A204.1 (cell line): ENCODE measurements at regions not wholly inside any gene's neighbourhood (a gene's known extent, or its start where the extent isn't known, plus 50 kb on each side); places are given as distances from the start of the nearest gene placed in this dataset.

Experiments used
- FAIRE-seq: peaks from 2 replicates; lab custom pipeline; 2012; peaks lifted over from hg19 to GRCh38; lab: Jason Lieb, UNC

DNA sequence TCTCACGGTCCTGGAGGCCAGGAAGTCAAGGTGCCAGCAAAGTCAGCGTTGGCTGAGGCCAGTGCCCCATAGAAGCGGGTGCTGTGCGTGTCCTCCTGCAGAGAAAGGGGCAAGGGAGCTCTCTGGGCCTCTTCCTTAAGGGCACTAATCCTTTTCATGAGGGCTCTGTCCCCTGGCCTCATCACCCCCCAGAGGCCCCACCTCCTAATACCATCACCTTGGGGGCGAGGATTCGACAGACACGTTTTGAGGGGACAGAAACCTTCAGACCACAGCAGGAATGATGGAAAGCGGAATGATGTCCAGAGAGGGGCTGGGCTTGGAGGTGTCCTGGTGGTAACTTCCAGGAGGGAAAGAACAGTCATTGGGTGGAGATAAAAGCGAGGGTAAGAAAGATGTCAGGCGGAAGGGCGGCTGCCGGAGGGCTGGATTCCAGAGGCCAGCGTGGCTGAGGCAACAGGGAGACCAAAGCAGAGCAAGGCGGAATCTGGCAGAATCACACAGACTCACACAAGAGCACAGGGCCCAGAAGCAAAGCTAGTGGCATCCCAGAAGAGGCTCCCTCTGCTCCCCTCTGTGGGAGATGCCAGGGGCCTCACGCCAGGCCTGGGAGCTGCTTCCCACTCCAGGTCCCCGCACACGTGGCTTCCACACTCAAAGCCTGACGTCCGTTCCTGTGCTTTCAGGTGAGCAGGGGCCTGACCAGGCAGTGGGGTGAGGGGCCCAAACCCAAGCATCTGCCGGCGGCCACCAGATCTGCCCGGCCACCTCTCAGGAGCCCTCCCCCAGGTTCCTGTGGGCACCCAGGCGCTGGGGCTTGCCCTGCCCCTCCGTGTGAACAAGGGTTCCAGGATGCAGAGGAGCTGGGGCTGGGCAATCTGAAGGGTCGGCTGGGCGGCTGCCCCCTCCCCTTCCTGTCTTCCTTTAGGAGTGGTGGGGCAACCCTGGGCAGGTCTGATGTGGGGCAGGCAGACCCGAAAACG lies 784.5 kb downstream of the BRD1 start:
- no peak for FAIRE-seq

DNA sequence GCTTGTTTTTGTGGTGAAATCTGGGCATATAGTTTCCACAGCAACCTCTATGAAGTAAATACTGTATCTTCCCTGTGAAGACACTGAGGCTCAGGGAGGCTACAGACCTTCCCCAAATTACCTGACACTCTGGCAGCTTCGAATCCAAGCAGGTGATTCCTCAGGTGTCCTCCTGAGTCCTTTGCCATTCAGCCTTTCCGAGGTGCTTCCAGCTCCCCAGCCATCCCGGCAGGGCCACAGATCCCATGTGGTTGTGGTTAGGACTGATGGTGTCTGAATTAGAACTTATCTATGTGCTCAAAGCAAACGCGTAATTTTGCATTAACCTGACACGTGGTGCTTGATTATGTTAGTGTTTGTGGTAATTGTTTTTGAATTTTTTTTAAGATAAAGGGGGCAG lies 785.6 kb downstream of the BRD1 start:
- no peak for FAIRE-seq

DNA sequence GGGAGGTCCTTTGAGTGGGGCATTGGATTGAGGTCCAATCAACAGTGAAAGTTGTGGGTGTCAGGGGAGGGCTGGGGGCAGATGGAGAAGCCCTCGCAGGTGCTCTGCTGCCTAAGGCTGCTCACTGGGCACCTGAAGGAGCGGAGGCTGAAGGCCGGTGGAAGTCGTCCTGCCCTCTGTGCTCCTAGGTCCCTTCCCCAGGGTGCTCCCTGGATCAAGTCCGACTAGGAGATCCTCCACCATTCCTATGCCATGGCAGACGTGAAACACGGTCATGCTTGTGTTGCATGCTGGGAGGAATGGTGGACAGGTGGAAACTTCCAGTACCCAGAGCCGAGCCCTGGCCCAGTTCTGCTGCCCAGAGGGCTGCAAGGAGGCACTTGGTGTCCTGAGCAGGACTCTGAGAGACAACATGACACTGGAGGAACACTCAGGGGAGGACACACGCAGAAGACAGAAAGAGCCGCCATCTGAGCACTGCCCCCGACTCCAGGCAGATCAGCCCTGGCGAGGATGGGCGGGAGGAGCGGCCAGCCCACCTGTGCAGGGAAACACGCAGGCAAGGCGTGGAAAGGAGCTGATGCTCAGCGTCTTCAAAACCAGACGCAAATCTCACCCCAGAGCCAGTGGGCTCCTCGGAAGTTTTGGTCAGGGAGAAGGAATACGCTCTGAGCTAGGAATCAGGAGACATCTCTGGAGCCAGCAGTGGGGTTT lies 786.8 kb downstream of the BRD1 start:
- no peak for FAIRE-seq

DNA sequence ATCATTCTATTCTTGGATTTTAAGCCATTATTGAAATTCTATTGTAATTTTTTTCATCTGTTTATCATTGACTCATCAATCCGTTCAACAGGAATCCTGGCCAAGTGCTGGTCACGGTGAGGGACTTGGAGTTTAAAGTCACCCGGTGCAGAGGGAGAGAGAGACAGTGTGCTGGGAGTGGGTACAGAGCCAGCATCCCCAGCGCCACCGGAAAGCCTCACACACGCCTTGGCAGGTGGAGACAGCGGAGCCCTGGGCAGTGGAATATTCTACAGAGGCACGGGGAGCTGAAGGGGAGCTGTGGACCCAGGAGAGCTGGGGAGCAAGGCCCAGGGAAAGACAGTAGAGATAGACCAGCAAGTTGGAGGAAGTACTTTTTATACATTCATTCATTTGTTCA lies 787.6 kb downstream of the BRD1 start:
- no peak for FAIRE-seq

DNA sequence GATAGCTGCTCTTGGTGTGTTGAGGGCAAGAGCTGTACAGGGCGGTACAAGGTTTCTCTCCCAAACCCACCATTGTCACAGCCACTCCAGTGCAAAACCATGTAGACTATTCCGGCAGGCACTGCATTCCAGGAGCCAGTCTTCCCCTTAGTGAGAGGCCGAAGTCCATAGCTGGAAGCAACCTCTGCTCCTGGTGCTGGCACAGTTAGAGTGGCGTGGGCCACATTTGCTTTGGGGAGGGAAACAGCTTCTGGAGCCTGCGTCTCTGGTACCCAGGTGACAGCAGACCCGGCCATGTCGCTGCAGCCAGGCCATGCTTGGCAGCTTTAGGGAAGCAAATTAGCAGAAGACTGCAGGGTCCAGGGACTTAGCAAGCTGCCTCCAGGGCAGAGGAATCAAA lies 788.0 kb downstream of the BRD1 start:
- FAIRE-seq, result no peak

DNA sequence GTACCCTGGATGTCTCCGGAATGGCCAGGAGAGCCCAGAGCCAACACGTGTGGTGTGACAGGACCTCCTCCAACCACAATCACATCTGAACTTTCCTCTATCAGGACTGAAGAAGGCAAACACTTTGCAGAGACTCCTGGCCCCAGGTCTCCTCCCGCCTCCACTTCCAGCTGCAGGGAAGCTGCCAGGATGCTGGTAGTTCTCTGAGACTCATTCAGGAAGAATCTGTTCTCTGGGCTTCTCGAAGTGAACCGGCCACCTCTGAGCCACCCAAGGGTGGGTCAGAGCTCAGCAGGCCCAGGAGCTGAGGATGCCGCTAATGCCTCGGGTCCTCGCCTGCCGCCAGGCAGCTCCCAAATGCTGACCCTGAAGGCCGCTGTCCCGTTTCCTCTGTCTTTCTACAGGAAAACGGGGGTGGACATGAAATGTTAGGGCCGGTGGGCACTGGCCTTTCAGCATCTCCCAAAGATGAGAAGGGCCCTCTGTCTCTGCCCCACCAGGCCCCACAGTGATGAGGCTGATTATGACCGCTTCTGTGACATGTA lies 789.9 kb downstream of the BRD1 start:
- FAIRE-seq, result no peak

DNA sequence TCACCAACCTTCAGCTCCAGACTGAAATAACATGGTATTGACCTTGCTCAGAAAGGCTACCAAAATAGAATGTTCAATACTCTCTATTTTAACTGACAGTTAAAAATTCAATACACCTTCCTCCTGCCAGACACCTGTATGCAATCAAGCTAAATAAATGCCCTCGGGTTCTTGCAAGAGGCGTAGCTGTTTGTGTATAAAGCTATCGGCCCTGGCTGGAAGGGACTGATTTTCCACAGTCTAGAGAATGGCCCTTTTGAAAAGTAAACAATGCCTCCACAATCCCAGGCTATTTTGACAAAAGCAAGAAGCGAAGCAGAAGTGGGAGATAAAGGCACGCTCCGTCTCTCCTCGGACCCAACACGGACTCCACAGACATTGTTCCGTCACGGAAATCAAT lies 791.2 kb downstream of the BRD1 start:
- no peak for FAIRE-seq

DNA sequence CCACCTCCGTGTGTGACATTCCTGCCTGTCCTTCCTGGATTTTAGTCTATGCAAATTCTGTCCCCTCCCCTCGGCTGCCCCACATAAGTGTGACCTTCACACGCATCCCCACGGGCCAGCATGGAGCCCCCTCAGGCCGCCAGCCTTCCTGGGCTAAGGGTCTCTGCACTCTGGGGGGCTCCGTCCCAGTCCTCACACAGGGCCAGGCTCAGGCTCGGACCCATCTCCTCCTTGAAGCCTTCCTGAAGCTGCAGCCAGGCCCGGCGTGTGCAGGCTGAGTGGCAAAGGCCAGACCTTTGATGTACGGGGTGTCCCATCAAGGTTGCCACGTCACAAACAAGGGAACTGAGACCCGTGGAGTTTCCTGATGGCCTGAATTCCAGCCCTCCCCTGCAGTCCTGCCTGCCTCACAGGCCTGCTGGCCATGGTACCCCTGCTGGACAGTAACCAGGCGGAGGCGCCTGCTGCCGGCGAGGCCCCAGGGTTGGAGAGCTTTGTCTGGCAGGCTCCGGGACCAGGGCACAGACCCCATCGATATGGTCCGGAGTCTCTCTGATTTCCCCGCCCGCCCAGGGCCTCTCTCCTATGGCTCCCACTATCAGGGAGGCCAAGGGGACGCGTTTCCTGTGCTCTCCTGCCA lies 791.7 kb downstream of the BRD1 start:
- no peak for FAIRE-seq

DNA sequence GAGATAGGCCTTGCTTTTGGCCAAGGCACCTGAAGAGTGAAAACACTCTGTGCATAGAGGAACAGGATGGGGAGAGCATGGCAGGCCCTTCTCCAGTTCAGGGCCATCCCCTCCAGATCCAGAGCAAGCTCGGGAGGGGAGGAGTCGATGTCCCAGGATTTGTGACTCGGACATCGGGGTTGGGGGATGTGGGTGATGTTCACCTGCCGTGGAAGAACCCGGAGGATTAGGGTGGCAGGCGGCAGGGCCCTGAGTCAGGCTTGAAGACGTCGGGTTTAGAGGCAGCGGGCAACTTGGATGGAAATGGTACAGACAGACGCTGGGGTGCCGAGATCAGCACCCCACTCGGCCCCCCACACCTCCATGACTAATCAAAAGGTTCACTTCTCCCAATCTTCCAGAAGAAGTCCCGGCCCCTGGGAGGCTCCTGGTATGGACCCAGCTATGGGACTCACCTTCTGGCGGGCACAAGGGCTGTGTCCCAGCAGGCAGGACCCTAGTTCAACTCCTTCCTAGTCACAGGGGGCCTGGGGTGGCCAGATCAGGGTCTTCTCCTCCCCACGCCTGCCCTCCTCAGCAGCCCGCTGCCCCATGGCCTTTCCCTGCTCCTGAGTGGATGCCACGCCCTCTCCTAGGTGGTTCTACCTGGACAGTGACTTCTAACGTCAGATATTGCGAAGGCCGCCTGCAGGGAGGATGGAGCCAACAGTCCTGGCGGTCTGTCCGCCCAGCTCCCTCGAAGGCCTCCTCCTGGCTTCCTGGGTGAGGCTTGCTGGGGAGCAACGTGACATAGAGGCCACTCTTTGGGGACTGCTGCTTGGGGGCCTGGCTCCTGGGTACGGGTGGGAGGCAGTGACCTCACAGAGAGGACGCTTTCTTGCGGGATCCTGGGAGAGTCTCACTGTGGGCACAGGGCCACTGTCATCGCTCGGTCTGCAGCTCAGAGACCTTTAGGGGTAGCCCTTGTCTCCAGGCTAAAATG lies 792.5 kb downstream of the BRD1 start:
- FAIRE-seq, result no peak

DNA sequence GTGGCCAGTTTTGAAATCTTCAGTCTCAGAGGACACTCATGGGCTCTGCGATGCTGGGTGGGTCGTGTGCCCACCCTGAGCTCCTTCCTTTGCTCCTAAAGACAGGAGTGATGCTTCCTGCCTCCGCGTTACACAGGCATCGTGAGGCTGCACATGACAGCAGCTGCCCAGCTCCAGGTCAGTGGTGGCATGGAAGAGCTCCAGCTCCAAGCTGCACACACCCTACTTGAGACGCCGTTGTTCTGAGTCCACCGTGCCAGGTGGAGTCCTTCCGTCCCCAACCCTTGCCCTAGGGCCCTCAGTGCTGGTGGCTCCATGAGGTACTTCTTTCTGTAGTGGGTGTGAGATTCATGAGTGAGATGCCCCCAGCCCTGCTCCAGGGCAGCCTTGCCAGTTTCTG lies 794.1 kb downstream of the BRD1 start:
- no peak for FAIRE-seq

DNA sequence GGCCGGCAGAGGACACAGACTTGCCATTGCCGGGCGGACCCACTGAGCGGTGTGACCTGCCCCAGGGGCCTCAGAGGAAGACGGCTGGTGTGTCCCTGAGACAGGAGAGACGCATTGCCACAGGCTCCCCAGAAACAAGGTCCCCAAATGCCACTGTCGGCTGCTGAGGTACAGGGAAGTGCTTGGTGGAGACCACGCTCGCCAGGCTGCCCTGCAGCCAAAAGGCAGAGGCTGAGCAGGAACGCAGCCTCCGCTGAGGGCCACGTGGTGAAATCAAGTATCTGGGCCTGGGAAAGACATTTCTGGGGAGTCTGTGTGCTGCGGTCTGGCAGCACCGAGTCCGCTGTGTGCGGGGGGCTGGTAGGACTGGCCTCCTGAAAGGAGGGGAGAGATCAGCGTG lies 794.9 kb downstream of the BRD1 start:
- no peak for FAIRE-seq

DNA sequence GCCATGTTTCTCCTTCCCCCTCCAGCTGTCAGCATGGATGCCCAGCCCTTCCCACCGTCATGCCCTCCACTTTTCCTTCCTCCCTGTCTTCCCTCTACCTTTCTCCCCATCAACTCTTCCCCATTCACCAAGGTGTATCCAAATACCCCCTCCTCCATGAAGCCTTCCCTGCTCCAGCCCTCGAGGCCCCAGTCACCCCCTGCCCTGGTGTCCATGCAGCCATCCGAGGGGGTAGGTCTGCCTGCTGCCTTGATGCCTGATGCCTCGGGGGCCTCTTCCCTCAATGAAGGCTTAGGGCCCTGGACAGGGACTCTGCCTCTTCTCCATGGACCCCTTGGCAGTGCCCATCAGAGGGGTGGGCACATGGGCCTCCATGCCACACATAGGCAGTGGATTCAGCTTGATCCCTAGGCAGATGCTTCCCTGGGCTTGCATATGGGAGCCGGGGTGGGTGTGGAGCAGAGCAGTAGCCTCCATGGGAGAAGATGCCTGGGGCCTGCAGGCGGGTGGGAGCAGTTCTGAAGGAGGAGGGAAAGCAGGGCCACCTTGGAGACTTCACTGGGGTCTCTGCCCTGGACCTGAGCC lies 795.8 kb downstream of the BRD1 start:
- FAIRE-seq, result no peak

DNA sequence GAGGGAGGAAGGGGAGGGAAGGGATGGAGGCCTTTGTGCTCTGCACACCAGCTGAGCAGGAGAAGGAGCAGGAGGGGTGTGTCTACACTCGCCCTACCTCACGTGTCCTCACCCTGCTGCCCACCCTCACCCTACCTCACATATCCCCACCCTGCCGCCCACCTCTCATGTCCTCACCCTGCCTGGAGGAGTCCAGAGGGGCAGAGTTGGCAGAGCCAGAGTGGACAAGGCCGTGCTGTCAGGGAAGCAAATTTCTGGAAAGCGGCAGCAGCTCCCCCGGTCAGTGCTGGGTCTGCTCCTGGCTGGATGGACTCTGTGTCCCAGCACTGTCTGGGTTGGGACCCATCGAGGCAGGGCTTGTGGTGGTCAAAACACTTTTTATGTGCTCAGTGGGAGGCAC lies 799.6 kb downstream of the BRD1 start:
- no peak for FAIRE-seq

DNA sequence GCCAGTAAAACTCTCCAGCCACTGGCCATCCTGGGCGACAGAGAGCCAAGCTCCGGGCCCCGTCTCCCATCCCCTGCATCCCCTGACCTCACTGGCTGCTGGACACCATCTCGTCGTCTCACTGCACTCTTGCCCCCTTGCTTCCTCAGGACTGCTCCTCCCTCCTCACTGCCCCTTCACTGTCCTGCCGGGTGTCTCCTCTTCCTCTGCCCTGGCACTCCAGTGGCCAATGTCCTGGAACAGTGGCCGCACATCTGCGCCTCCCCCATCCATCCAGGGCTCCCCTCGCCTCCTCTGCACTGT lies 800.4 kb downstream of the BRD1 start:
- no peak for FAIRE-seq

DNA sequence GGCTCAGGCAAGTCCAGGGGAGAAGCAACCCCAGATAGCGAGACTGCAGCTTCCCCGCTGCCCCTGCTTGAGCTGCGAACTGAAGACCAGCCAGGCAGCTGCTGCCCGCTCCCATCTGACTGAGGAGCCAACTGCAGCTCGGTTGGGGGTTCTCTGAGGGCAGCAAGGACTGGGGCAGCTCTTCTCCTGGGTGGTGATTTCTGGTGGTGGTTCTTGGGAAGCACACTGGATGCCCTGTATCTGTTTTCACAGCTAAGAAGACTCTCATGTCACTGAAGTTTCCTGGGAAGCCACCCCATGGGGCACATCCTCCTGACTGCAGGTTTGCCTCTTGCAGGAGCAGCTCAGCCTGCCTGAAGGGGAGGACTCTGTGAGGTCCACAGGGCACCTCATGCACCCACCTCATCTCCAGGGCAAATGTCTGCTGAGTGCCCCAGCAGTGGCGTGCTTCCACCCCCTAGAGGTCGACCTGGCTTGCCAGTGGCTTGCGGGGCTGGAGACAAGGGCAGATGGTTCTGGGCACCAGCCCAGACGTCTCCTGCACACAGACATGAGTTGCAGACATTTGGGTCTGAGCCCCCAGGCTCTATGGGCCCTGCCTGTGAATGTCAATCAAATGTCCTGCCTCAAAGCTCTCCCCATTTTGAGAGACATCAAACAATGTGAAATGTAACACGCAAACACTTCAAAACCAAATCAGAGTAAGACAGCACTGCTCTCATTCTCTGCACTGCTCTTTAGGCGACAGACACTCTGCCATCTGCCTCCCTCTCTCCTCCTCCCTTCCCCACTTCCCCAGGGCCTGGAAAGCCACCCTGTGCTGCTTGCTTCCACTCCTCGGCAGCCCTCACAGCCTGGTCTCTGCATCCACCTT lies 800.9 kb downstream of the BRD1 start:
- FAIRE-seq, result no peak

DNA sequence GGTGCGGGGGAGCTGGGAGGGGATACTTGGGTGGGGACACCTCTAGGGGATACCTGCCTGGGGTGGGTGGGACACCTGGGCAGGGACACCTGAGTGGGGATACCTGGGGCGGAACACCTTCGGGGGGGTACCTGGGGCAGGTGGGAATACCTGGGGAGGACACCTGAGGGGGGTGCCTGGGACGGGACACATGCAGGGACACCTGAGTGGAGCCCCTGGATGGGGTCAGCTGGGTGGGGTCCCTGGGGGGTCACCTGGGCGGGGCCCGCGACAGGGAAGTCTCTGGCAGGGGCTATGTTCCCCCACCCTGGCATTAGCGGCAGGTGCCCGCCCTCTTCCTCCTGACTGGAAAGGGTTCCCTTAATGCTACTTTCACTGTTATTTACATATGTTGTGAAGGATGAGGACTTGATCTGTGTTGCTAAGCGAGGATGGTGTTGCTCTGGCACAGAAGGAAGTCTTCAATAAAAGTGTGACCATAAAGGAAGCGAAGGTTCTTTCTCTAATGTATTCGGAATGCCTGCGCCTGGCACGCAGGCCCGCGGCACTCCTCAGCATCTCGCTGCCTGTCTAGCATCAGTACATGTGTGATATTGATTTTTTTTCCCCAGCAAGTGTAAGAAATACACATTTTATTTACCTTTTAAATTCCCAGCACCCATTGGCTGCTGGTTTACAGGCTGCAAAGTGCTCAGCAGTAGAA lies 801.7 kb downstream of the BRD1 start:
- no peak for FAIRE-seq

DNA sequence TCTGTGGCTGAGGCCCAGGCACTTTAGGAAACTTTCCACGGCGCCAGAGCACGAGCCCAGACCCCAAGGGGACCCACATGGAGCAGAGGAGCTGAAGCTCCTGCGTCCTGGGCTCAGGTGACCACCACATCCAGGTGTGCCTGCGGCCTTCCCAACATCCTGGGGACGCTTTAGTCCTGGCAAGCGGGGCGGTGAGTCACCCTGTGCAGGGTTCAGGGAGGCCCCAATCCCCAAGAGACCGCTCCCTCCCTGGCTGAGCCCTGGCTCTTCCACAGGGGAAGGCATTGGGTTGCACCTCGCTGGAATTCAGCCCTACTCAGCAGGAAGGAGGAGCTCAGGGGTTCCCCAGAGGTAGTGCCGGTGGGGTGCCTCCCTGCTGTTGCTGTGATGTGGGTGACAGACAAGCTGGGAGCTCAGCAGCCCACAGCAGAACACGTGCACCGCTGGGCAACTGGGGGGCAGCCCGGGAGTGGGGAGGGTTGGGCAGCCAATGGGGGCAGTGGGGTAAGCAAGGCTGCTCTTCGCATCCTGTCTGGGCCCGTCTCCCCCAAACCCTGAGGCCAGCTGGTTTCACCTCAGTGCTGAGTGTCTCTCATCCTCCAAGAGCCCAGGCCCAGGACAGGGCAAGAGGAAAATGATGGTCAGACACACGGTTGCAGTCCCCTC lies 802.8 kb downstream of the BRD1 start:
- FAIRE-seq, result no peak

DNA sequence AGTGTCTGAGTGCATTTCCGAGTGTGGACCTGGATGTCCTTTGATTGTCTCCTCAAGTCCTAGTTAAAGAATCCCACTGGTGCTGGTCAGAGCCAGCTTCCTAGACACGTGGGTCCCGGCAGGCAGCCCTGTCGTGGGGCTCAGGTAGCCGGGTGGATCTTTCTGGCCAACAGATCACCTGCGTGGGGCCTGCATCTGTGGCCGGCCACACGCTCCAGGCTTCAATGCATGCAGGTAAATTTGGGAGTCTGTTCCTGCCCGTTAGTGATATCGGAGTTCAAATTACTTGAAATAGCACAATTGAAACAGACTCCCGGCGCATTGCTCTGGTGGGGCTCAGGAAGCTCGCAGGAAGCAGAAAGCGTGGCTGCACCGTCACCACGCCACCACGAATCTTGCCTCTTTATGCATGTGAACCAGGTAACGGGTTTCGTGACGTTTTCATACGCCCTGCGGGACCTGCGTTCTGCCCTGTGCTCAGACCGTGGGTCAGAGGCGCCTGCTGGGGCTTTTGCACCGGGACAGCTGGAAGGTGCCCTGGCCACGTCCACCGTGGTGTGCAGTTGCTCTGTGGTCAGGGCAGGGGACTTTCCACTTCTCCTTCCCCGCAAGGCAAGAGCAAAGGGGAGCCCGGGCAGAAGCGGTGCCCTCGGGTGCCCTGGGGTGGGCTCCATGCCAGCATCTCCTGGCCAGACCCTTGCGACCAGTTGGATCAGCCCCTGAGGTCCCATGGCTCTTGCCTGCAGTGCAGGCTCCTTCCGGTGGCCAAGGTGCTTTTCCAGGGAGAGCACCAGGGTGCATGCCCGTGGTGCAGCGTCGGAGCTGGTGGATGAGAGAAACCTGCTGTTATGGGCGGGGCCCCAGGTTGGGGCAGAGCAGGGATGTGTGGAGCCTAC lies 803.5 kb downstream of the BRD1 start:
- FAIRE-seq, result no peak
